ENCODE measurements at regions not wholly inside any gene's neighbourhood (a gene's known extent, or its start where the extent isn't known, plus 50 kb on each side); places are given as distances from the start of the nearest gene placed in this dataset.

DNA sequence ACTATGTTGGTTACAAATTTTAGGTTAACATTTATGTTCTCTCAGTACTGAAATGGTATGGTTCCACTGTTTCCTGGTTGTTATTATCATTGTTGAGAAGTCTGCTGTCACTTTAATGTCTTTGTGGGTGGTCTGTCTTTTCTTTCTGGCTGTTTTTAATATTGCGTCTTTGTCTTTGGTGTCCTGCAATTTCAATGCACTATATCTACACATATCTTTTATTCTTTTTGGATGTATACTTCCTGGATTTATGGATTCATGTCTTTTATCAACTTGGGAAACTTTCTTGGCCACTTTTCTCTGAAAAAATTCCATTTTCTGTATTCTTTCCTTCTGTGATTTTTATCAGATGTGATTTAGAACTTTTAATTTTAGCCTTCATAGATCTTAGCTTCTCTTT is 250.2 kb downstream of the BUB3 start:
- DNase-seq (ENCODE audit: low read depth) = no peak

DNA sequence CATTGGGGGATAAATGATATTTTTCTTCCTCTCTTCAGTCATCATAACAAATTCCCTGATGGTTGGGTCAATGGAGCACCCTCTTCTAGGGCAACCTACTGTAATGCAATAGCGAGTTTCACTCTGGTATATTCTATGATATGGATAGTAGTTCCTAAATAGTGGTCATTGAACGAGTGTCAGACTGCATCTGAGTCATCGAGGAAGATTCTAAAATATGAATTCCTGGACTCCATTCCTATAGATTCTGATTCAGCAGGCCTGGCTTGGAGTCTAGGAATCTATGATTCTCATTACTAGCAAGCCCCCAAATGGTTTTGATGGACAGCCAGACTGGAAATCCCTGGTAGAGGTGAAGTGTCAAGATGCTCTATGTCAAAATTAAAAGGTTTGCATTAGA is 254.5 kb downstream of the BUB3 start:
- DNase-seq (ENCODE audit: low read depth) = no peak

DNA sequence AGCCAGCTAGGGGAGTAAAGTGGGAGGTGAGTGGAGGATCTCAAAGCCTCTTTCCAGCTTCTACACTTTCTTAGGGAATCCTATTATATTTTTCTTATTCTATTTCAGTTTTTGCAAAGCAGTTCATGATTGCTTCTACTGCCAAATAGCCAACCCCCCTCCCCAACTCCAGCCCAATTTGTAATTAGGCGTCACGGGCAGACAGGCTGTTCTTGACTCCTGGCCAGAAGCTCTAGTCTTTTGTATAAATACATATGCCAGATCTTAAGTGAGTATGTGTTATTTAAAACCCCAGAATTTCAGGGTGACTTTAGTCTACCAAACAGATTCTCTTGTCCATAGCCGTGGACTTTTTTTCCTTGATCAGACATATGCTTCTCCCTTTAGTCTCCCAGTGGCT is 255.2 kb downstream of the BUB3 start:
- DNase-seq (ENCODE audit: low read depth) = no peak

DNA sequence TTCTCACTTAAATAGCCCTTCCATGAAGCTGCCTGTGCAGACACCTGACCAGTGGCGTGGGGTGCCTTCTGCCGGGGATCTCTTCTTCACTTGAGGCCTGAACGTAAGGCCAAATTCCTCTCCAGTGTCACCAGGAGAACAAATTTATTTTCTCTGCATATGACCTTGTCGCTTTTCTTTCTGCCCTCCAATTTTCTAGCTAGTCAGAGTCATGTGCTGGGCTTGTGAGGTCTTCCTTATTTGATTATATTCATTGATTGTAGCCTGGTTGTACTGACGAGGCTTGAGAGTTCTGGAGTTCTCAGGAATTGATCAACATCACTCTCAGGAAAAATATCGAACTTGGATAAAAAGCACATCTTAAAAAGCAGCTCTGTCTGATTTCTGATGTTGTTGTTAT is 255.7 kb downstream of the BUB3 start:
- no peak for DNase-seq (ENCODE audit: low read depth)

DNA sequence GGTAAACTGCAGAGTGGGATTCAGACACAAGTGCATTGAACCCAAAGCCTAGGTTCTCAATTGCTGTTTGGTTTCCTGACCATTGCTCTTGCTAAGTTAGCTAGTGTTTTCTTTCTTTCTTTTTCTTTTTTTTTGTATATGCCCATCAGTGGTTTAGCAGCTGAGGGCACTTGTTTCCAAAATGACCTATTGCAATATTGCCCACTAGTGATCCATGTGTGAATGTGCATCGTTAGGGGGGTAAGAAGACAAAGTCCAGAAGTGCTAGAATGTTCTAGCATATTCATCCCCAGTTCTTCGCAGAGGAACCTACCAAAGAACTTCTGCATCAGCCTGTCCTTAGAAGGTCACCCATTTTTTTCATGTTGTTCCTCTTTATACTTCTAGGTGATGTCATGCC is 252.8 kb upstream of the GPR26 start:
- no peak for DNase-seq (ENCODE audit: low read depth)

DNA sequence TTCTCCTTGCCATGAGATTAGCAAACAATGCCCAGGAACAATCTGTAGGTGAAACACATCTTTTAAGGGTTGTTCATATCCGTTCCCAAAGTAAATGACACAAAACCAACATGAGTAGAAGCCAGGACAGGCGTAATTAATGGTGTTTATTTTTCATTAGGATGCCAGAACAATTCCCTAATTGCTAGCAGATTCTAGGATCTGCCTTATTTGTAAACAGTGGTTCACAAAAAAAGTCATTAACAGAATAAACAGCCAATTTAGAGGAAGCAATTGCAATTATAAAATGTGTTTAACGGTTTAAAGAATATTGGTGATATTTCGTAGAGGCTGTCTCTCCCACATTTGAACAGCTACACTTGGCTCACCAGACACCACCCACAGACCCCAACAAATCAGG is 250.6 kb upstream of the GPR26 start:
- DNase-seq (ENCODE audit: low read depth) = no peak

DNA sequence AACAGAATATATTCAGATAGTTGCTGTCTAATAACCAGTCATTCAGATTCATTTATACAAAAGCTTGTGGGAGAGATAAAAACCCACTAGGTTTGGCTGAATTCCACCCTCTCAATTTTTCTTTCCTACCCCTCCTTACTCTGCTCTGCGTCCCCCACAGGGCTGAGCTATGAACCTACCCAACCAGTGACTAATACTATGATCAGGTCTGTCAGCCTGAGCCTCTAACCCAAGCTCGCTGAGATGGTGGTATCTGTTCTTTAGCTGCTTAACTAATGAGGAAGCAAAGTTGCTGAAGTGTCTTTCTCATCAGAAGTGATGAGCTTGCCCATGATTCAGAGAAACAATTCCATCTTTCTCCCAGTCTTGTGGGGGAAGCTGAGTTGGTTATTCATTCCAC is 248.7 kb upstream of the GPR26 start:
- no peak for DNase-seq (ENCODE audit: low read depth)

DNA sequence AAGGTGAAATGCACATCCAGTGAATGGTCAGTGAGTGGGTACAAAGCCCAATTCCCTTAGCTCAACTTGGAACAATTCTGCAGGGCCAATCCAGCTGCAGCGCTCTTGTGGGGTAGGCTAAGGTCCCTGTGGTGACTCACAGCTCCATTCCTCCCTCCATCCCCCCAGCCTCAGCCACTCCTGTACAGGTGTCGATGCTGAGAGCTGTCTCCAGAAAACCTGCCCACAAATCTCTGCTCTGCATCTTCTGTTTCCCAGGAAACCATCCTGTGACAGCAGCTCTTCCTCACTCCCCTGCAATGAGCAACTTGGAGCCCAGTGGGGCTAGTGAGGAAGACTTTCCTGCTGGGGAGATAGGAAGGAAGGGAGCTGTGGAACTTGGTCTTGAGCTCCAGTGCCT is 244.7 kb upstream of the GPR26 start:
- no peak for DNase-seq (ENCODE audit: low read depth)

DNA sequence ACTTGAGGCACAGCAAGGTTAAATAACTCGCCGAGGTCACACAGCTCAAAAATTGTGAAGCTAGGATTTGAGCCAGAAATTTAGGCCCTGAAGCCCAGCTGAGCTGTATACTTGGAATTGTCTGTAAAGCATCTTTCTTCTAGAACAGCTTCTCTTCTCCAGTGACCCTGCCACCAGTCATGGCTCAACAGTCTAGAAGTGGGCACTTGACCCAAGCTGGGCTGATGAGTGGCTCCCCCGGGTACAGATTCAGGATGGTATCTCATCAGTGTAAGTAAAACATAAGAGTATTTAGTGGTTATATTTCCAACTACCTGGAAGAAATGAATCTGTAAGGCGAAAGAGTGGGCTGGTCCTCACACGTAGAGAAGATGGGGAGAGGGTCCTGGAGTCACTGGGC is 243.9 kb upstream of the GPR26 start:
- DNase-seq (ENCODE audit: low read depth) = no peak

DNA sequence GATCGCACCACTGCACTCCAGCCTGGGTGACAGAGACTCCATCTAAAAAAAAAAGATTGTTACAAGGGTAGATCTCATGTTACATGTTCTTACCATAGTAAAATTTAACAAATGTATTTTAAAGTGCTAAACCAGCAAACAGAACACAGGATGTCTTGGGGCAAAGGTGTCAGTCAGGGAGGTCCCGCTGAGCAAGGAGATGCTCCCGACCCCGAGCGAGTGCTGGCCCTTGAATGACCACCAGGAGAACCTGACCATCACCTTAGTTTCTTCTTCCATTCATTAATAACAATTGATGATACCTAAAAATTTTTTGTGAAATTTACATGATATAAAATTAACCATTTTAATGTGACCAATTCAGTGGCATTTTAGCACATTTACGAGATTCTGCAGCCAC is 241.6 kb upstream of the GPR26 start:
- no peak for DNase-seq (ENCODE audit: low read depth)

DNA sequence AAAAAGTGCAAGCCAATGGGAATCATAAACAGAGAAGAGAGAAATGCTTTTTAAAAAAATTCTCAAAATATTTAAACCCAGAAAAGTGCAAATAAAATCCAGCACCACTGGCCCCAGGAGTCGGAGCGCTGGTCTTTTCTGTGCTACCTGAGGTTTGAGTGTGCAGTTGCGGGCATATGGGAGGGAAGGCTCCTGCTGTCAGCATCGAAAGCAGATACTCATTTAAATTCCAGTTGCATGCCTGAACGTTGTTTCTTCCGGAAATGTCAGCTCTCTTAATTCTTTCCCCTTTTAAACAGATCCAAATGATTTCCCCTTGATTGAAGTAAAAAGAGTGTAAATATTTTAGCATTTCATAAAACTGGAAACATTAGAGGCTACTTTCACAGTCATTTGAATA is 240.5 kb upstream of the GPR26 start:
- no peak for DNase-seq (ENCODE audit: low read depth)

DNA sequence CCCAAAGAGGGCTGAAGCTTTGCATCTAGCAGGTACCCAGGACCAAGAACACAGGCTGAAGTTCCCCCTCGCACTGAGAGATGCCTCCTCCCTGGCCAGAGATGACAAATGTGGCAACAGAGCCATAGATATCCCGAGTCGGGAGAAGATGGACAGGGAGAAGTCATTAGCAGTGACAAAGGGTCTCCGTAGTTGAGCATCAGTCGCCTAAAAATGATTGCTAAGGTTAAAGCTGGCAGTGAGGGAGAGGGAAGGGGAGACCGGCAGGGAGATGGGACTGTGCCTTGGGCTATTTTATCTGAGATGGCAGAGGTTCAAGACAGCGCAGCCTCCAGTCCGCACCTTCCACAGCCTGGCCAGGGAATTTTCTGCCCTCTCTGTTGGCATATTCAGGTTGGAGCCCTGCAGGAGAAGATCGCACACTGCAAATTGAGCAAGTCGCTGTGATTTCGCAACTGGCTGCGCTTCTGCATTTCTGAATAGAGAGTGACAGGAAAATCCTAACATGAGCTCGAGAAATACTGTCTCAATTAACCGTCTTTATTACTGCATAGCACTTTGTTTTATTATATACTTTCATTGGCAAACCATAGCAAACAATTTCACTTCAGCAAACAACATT is 238.9 kb upstream of the GPR26 start:
- DNase-seq (ENCODE audit: low read depth) = no peak

DNA sequence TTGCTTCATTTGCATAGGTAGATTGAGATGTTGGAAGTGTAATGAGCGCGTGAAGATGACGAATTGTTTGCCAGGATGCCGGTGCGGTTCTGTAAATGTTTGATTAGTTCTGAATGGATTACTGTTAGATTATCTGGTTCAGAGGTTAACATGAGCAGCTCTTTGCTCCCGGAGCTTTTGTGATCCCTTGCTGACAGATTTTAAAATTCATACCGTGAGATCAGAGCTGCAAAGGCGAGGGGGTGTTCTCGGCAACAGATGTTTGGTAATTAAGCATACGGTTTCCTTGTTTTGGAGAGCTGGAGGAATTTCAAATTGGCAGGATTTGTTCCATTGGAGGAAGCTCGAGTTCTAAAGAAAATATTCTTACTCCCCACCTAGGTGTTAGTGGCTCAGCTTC is 237.8 kb upstream of the GPR26 start:
- no peak for DNase-seq (ENCODE audit: low read depth)

DNA sequence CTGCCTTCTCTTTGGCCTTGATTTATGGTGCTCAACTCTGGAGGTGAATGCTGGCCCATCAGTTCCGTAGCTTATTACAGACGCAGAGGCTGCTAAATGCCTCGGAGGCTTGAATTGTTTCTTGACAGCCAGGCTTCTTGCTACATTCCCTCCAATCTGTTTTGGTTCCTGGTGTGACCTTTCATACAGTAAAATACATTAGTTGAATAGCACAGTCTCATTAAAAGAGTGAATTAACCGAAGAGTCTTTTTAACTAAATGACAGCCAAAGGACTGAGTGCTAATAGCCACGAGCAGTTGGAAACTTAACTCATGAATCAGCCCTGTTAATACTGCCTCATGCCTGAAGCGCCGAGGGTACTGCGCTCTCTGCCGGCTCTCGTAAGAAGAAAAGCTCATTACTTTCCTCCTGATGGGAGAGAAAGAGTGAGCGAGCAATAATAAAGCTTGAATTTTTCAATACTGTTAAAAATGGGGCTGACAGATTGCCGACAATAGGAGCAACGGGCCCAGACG is 236.4 kb upstream of the GPR26 start:
- no peak for DNase-seq (ENCODE audit: low read depth)

DNA sequence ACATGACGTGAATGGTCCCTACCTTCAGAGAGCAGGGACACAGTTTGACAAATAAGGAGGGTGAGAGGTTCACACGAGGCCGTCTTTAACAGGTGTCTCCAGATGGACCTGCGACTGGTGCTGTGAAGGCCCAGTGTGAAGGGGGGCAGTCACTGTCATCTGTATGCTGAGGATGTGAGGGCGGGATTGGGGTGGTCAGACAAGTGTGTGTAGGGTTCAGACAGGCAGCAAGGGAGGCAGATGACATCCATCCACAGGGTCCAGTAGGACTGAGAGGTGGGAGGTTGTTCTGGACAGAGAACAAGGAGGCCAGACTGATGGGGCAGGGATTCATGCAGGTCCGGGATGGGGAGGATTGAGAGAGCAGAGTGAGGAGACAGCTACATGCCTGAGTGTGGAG is 232.6 kb upstream of the GPR26 start:
- no peak for DNase-seq (ENCODE audit: low read depth)

DNA sequence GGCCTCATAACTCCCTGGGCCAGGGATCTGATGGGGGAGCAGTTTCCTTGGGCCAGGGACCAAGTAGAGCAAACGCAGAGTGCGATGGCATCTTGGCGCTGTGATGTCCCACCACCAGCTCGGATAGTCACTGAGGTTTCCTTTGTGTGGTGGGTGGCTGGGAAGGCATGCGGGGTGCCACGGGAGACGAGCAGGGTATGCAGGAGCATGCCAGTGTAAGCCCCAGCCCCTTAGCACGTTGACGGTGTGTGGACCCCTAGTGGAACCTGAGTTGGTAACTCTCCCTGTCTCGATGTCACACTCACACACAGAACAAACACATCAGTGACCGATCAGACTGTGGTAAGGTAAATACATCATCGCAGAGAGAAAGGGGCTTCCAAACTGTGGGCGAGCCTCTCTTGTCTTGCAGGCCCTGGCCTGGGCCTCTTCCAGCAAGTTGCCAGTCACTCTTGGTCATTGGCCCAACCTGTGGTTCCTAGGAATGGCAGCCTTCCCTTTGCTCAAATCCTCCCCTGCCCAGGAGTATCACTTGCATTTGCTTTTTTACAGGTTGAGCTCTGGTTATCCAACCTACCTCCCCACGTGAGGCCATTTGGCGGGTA is 231.6 kb upstream of the GPR26 start:
- DNase-seq (ENCODE audit: low read depth) = no peak

DNA sequence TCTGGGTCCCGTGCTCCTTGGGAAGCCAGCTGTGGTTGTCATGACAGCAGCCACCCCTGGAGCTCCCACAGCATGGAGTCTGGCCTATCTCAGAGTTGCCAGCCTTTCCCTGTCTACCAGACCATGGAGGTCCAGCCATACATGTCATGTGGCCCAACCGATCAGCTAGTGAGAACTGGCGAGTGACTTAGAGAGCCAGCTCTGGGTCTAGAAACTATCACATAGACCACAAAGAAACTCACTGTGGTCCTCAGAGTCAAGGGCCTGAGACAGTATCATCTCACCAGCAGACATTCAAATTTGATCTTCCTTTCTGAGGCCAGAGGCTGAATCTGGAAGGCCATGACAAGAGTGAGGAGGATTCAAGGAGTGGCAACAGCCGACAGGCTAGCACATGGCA is 223.3 kb upstream of the GPR26 start:
- DNase-seq (ENCODE audit: low read depth) = no peak

DNA sequence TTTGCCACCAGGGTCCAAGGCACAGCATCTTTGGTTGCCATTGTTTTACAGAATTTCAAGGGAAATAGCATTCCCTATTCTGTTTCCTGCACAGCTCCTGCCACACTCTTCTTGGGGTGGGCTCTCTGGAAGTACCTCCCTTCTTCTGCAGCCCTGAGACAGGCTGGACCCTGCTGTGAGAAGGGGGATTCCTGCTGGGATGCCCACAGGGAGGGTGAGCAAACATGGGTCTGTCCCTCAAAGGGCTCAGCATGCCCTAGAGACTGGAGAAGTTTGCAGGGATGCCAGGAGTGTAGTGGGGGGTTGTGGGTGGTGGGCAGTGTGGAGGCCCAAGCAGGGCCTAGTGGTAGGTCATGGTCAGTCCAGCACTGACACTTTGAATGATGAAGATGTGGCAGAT is 222.2 kb upstream of the GPR26 start:
- no peak for DNase-seq (ENCODE audit: low read depth)

DNA sequence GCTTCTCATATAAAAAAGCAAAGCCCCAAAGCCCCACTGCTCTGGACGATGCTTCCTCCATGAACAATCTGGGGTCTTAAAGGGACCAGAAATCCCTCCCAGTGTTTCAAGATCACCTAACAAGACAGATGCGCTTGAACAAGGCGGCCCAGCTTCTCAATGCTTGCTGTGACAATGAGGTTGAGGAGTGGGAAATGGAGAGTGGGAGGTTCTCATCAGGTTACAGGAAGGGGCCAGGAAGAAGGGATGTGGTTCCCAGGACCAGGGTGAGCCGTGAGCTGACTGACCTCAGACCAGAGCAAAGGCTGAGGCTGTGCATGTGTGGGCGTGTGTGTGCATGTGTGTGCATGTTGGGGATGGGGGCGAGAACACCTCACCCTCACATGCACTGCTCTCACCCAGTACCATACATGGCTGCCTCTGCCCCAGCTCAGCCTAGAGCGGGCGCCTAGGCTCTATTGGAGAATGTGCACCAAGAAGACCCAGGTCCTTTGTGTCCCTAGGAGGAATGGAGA is 220.8 kb upstream of the GPR26 start:
- no peak for DNase-seq (ENCODE audit: low read depth)

DNA sequence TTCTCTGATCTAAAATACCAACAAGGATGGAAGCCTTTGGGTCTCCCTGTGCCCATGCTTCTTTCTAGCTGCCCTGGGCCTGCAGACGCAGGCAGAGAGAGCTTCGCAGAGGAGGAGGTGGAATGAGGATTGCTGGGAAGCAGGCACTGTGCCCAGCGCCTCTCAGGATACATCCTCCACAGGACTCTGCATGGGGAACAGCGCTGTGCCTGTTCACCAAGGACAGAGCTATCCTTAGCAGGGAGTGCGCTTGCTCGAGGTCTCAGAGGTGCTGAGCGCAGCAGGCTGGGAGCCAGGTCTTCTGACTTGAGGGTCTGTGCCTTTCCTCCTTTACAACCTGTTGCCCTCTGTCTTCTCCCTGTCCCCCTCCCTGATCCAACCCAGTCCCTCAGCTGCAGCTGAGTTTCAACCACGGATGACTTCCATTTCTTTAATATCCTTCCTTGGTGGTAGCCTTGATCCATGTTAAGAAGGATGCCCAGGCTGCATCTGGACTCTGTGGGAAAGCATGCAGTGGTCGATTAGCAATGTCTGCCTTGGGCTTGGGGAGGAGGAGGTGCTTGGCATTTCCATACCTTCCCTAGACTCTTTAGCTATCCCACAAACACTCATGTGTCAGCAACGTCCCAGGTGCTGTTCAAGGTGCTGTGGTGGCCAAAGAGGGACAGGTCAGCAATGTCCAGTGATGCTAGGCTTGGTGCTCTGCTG is 219.6 kb upstream of the GPR26 start:
- DNase-seq (ENCODE audit: low read depth) = no peak

DNA sequence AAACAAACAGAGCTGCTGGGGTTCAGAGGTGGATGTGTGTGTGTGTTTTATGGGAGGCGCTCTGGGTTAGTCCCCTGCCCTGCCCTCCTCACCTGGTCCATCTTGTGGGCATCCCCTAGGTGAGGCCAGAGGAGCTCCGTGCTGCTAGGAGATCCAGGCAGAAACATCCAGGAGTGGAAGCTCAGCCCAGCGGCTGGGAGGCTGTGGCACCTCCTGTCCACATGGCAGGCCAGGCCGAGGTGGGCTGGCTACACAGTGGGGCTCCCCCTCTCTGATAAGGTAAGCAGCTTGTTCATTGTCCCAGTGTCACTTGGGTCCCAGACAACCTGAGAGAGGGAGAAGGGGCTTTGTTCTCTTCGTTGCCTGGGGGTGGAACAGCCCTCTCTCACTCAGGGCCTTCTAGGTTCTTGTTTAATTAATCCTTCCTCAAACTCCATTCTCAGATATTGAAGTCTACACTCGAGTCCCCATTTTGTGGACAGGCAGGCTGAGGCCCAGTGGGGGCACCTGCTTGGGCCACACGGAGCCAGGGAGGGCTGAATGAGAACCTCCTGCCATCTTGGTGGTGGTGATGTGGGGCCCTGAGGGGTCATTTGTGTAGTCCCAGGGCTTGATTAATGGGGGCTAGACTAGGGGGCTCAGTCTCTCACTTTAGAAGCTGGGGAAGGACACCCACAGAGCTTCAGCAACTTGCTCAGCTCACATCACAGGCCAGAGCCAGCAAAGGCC is 216.8 kb upstream of the GPR26 start:
- DNase-seq (ENCODE audit: low read depth) = no peak

DNA sequence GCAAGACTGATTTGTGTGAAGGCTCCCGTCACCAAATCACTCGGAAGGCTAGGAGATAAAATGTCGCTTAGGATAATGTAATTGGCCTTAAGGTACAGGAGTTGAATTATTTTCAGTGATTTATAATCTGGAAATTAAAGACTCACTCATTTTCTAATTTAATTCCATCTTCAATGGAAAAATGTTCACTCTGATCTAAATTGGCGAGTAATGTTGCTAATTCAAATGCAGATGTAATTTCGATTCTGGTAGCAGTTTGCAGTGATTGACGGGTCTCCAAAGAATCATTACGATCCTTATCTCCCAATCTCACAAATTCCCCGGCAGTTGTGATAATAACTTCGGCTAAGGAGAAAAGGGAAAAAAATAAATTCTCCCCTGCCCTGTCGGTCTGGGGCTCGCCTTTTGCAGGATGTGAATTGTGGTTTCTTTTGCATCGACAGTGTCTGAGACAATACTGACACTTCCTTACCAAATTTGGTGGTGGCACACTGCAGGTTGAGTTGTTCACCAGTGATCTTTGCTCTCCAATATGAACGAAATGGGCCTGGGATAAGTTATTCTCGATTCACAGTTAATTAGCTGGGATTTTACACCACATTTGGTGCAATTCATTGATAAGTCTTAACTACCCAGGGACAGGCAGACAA is 215.1 kb upstream of the GPR26 start:
- no peak for DNase-seq (ENCODE audit: low read depth)
